ENCODE measurements at regions not wholly inside any gene's neighbourhood (a gene's known extent, or its start where the extent isn't known, plus 50 kb on each side); places are given as distances from the start of the nearest gene placed in this dataset.

DNA sequence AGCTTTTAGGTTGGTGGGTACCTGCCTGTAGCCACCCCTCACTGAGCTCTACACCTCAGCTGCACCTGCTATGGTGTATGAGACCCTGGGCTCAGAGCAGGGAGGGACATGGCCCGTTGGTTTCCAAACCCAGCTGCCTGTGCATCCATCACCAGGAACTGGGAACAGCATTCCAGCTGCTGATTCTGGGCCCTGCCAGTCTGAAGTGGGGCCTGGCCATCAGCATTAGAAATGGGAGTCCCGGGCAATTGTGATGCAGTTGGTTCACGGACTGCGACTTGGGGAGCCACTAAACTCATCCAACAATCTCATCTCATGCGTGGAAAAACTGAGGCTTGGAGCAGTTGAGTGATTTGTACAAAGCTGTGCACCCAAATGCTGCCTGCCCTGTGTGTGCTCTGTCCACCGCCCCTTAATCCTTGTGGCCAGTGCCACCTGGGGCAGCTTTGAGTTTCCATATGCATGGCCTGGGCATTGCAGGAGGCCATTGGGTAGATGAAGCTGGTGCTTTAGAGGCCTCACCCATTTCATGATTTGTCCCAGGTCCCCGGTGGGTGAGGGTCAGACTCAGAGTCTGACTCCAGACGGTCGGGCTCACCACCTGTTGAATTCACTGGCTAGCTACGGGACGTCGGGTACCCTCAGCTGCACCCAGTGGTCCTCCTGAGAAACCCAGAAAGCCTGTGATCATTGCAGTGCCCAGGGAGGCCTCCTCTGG lies 109.0 kb upstream of the SHH start:
- no peak for DNase-seq (ENCODE audit: low read depth in 2 of 2)

DNA sequence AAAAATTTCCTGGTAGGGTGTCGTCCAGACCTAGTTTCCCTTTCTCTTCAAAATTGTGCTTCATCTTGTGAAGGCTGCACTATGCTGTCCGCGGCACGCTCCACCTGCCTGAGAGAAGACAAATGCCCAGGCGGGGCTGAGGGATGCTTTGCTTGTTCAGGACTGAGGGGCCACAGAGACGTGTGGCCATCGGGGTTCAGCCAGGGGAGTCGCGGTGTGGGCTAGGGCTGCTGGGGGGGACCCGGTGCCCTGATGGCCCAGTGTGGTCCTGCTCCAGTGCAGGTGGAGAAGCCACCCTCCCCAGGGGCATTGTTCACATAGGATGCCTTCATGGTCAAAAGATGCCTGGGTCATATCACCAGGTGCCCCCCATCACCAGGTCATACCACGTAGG lies 107.8 kb upstream of the SHH start:
- DNase-seq (ENCODE audit: low read depth in 2 of 2) = no peak

DNA sequence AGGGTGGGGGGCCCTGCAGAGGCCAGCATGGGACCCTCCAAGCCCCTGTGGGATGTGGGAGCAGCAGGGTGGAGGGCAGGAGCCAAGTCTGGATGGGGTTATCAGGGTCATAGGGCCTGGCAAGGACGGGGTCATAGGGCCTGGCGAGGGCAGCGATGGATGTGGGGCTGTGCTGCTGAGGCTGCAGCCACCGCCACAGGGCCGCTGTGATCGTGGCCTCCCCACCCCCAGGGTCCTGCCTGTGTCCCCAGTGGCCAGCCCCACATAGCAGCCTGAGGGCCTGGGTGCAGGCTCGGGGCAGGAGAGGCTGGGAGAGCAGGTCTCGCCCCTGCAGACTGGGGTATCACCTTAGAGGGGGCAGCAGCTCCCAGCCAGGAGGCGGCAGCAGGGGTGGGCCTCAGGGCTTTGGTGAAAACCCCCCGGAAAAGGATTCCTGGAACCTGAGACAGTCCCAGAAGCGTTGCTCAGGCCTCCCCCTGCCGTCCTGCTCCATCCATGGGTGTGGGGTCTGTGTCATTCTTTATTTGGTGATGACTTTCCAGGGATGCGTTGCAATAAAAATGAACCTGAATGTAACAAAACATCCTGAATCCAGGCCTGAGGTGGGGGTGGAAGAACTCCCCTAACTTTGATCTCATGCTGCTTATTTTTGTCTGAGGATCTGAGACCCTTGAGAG lies 107.3 kb upstream of the SHH start:
- no peak for DNase-seq (ENCODE audit: low read depth in 2 of 2)

DNA sequence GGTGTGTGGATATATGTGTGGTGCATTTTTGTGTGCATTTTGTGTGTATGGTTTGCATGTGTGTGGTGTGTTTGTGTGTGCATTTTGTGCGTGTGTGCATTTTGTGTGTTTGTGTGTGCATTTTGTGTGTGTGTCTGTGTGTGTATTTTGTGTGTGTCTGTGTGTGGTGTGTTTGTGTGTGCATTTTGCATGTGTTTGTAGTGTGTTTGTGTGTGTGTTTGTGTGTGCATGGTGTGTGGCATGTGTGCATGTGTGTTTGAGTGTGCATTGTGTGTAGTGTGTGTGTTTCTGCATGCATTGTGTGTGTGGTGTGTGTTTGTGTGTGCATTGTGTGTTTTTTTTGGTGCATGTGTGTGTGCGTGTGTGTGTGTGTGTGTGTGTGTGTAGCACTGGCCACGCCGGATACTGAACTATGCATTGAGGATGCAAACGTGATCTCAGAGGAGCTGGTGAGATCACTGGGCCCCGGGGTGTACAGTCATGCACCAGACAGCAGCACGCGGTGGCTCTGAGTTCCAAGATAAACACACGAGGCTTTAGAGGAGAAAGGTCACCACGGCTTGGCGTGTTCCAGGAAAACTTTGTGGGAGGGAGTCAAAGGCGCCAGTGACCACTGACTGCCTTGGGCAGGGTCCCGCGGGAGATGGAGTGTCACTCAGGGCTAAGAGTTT lies 106.6 kb upstream of the SHH start:
- DNase-seq (ENCODE audit: low read depth in 2 of 2) = no peak

DNA sequence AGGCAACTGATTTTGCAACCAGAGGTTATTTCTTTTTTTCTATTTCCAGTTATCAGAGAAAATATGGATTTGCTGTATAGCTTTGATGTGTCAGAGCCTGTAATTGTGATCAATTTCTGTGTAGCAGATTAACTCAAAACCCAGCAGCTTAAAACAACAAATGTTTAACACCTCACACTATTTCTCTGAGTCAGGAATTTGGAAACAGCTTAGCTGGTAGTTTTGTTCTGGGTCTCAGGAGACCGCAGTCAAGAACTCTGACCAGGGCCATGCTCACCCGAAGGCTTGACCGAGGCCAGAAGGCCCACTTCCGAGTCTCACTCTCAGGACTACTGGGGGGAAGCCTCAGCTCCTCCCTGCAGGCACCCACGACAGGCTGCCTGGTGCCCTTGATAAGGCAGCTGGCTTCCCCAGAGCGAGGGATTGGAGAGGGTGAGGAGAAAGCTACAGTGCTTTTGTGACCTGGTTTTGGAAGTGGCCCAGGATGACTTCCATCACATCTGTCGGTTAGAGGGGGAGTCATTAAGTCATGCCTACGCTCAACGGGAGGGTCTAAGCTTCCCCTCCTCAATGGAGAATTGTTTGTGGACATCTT lies 105.7 kb upstream of the SHH start:
- no peak for DNase-seq (ENCODE audit: low read depth in 2 of 2)

DNA sequence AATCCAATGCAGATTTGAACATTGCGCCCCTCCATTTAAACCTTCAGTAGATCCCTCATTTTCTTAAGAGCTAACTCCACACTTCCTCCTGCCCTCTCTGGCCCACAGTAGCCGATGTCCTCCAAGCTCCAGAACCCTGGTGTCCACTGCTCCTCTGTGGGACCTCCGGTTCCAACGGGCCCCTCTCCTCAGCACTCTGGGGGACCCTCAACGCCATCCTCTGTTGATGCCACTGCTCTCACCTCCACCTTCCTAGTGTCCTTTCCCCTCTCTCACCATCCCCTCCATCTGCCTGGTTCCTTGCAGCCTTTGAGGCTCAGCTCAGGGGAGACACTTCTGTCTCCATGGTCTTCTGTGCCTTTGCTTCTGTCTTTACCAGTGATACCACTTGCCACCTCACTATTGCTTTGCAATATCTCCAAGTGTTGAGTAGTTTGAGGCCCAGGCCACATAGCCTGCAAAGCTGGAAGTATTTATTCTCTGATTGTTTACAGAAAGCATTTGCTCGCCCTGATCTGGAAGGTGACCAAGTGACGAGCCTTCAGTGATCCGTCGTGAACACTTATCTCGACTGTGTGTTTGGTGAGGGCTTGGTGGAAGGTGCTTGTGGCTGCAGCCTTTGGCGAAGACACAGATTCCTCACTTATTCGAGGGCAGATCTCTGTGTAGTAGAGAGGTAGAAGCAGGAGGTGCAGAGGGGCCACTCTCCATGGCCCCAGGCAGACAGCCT lies 104.8 kb upstream of the SHH start:
- no peak for DNase-seq (ENCODE audit: low read depth in 2 of 2)

DNA sequence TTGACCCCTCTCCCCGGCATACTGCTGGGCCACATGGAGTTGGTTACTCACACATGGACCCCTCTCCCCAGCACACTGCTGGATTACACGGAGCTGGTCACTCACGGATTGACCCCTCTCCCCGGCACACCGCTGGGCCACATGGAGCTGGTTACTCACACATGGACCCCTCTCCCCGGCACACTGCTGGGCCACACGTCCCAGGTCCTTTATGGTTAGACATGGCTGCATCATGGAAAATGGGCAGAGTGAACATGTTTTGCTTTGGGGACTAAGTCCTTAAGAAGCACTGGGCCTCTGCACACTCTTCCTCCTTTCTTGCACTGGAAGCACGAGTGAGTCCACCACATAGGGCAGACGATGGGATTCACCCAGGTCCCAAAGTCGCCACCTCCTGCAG lies 102.1 kb upstream of the SHH start:
- DNase-seq (ENCODE audit: low read depth in 2 of 2) = no peak

DNA sequence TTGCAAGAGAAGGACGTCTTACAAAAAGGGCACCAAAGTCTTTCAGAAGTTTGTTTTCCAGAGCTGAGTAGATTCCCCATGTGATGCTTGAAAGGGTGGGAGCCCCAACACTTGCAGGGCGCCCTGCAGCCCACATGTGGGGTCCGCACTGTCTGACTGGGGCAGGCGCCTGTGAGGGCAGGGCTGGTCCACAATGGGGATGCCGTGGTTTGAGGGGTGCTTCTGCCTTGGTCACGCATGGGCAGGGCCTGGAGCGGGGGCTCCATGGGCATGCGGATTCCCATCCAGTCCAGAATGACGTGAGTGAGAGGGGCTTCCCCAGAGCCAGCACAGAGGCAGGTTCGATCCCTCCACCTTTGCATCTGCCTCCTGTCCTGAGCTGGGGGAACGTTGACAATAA lies 101.5 kb upstream of the SHH start:
- DNase-seq (ENCODE audit: low read depth in 2 of 2) = no peak

DNA sequence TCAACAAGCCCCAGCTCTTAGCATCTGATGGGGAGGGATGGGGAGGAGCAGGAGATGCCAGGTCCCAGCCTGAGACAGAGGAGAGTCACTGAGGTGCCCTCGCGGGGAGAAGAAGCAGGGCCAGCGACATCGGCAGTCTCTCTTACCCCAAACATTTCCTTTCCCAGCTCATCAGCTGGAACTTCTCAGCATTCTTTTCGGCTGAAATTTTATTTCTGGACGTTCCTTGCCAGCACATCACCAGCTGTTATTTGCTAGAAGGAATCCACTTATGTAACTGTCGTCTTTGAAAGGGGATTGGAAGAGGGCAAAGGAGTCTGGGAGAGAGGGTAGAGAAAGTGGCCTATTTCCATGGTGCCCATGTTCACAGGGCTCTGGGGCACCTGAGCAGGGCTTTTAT lies 101.0 kb upstream of the SHH start:
- no peak for DNase-seq (ENCODE audit: low read depth in 2 of 2)

DNA sequence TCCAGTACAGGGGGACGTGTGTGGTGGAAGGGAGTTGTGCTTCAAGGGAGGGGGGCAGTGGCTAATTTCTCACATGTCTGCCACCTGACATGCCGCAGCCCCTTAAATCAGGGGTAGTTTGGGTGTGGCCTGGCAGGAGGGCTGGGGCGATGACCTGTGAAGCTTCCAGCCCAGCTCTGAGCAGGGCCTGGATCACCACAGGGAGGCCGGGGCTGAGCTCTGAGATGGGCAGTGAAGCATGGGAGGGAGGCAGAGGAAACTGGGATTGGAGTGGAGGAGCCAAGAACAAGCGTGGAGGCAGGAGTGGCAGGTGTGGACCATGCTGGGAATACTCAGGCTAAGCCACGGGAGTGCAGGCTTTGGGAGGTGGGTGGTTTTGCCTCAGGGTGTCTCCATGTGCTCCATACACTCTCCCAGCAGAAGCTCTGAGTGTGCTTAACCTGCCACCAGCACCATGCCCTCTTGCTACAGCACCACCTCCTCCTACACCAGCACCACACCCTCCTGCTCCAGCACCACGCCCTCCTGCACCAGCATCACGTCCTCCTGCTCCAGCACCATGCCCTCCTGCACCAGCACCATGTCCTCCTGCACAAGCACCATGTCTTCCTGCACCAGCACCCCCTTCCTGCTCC lies 99.3 kb upstream of the SHH start:
- DNase-seq (ENCODE audit: low read depth in 2 of 2) = no peak

DNA sequence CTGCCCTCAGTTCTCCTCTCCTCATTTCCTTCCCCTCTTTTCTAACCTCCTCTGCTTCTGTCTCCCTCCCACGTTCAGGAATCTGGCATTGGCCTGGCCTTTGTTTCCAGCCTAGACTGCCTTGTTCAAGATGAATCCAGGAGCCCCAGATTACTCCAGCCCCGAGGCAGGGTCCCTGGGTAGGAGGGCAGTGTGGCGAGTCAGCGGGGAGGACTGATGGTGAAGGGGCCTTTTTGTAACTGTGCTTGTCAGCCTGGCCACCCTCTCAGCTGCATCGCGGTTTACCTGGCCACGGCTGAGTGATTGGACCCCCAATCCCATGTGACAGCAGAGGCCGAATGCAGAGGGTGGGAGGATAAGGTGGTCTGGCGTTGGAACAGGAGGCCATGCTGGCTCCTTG lies 96.1 kb upstream of the SHH start:
- no peak for DNase-seq (ENCODE audit: low read depth in 2 of 2)

DNA sequence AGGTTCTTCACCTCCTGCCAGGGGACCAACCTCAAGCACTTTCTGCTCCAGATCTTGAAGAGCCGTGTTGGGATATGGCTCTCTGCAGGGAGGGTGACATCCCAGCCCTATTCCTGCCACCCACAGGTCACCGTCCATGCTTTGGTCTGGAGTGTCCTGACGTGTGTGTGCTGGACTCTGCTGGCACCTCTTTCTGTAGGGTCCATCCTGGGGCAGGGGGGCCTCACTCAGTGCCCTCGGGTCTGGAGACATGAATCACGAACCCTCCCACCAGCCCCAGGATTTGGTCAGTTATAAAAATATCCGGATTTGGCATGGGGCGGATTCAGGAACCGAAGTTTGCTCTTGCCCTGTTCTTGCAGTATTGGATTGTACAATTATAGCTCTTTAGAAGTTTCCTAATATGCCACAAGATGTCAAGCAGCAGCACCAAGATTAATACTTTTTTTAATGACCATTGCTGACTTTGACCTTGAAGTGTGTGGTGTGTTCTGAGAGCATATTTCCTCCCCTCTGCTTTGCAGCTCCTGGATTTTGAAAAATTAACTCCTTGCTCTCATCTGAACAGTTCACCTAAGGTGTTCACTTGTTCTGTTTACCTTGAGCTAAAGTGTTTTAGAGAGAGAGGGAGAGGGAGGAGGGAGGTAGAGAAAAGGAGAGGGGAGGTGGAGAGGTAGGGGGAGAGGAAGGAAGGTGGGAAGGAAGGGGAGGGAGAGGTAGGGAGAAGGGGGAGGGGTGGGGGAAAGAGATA lies 95.4 kb upstream of the SHH start:
- DNase-seq (ENCODE audit: low read depth in 2 of 2) = no peak

DNA sequence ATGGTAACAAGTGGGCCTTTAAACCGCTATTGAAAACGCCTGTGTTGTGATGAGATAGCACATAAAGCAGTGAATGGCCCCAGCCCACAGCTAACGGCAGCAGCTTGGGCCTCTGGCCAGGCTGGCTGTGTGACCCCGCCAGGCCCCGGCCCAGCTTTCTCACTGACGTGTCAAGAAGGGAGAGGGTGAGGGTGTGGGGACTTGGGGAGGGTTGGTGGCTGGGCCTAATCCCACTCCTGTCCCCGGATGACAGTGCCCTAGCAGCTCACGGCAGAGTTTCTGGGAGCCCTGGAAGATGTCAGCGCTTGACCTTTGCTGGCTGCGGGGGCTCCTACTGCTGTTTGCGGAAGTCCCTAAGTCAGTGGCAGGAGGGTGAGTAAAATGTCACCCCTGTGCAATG lies 88.9 kb upstream of the SHH start:
- DNase-seq (ENCODE audit: low read depth in 2 of 2) = no peak

DNA sequence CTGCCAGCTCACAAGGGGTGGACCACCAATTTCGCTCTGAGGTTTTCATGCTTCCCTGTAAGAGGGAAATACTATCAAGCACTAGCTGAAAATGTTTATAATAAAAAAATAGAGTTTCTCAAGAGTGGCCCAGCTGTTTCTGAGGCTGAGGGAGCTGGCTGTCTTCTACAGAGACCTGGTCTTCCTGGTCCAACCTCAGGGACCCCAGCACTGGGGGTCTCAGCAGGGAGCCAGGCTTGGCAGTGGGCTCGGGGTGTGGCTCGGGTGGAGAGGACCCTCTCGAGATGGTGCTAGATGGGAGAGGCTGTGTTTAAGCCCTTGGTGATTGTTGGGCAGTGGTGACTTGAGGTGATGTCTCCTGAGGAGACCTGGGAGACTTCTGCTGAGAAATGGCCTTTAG lies 87.3 kb upstream of the SHH start:
- no peak for DNase-seq (ENCODE audit: low read depth in 2 of 2)

DNA sequence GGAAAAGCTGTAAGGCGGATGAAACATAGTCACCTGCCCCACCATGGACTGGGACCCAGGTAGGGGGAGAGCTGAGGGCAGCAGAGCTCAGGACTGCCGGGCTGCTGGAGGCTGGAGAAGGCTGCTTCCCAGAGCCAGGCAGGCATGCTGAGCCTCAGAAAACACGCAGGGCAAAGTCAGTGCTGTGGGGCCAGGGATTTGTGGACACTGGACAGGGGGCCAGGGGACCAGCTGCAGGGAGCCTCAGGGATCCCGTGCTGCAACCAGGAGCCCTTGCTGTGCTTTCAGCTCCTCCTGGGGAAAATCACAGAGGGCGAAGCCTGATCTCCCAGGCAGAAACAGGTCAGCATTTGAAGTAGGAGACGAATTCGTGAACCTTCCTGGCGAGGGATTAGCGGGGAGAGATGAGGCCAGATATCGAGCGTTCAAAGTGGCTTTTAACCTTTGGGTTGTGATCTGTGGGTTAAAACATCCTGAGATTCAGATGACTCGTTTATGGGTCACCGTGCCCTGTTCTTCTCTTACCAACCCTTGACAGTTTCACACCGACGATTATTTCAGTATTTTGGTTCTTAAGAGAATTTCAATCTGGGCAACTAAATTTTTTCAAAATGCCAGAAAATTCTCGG lies 85.6 kb upstream of the SHH start:
- no peak for DNase-seq (ENCODE audit: low read depth in 2 of 2)

DNA sequence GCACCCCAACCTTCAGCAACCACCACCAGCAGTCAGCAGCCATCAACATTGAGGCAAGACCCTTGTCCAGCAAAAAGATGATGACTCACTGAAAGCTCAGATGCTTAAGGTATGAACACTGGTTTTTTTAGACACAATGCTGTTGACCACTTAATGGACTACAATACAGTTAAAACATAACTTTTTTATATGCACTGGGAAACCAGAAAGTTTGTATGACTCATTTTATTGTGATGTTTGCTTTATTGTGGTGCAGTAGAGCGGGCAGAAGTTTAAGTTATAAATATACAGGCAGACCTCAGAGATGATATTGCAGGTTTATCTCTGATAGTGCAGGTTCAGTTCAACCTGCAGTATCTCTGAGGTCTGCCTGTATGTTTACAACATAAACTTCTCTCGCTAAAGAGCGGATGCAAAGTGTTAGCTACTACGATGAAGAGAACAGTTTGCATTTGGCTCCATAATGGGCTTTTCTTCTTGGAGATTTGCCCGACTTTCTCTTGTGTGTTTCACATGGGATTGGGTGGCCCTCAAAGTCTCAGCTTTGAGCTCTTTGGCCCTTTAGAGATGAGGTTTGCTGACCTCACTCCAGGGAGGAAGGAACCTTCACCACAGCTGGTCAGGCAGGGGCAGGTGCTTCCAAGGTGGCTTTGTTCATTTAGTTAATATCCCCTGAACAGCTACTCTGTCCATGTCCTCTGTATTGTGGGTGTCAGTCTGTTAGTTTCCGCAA lies 84.4 kb upstream of the SHH start:
- no peak for DNase-seq (ENCODE audit: low read depth in 2 of 2)

DNA sequence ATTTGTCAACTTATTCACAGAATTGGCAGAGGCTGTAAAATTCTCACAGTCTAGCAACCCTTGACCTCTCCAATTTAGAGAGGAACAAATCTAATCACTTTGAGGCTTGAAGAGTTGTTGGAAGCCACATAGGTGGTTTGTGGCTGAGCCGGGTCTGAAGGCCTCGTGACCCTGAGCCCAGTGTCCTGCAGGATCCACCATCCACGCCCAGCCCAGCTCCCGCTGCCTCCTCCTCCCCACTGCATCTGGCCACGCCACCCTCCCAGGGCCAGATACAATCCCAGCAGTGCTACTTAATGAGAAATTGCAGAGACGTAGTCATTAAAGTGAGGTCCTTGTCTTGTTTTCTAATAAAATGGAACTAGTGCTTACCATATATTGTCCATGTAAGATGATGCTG lies 81.4 kb upstream of the SHH start:
- no peak for DNase-seq (ENCODE audit: low read depth in 2 of 2)

DNA sequence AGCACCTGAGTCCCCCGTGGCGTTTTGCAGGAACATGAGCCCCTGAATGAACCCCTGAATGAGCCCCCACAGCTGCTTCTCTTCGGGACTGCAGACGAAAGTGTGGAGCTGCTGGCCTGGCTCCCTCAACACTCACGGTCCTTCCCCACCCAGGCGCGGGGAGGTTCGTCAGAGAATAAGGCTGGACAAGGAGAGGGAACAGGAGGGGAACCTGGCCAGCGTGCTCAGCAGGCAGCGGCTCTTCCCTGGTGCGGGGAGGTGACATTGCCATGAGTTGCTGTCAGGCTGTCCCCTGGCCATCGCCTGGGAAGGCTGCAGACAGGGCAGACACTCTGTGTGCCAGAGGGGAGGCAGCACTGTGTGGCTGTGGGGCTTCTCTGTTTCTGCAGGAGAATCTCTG lies 80.9 kb upstream of the SHH start:
- no peak for DNase-seq (ENCODE audit: low read depth in 2 of 2)

DNA sequence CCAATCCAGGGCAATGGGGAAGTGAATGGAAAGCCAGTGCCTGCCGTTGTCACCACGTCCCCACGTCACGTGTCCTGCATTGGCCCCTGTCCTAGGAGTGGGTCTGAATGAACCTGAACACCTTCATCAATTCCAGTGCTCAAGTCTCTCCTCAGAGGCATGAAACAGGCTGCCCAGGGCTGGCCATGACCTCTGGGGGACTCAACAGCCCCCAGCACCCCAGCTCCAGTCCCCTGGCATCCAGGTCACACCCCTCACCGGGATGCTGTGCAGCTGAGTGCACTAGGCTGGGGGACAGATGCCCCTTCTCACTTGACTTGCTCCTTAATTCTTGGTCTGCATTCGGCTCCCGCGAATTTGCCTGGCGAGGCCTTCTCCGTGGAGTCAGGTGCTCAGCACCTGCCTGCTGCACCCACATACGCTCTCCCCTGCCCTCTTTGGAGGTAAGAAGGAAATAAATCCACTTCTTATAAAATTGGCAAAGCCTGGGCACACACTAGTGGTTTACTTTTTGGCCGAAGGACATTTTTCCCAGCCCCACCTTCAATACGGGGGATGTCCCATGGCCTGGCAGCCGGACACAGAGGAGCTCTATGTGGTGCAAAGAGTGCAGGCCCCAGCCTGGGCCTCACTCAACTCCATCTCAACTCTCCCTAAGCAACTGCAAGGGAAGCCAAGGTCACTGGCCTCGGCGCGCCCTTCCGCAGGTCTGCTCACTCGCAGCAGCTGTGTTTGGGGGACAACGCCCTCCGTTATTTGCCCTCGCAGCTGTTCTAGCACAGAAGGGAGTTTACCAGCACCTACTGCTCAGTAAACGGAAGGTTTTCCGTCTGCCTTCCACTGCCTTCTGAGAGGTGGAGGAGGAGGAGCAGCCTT lies 77.6 kb upstream of the SHH start:
- DNase-seq (ENCODE audit: low read depth in 2 of 2) = no peak

Data from stimulated activated CD4-positive, alpha-beta T cell treated with anti-CD3 and anti-CD28 coated beads, Interleukin-4, amount 100 ng/mL, for 48 hours (primary cell).